Subcutaneous abdominal adipose tissue (tissue), 5 donors: ENCODE measurements at regions not wholly inside any gene's neighbourhood (a gene's known extent, or its start where the extent isn't known, plus 50 kb on each side); places are given as distances from the start of the nearest gene placed in this dataset.

Experiments
- H3K27ac ChIP-seq: one replicate; pipeline ENCODE4 v1.7.0; 2013; ENCODE audit warnings: low read depth, mild to moderate bottlenecking, inconsistent platforms, low read length, moderate library complexity
- H3K27me3 ChIP-seq, 5 donors: one replicate each; pipeline ENCODE4 v1.7.0; 2013; ENCODE audit warnings: low read length in 5 of 5, inconsistent platforms in 1 of 5; ENCODE audit not compliant: control insufficient read depth in 5 of 5, insufficient read depth in 4 of 5
- H3K36me3 ChIP-seq, 5 donors: one replicate each; pipeline ENCODE4 v1.7.0; 2013; ENCODE audit warnings: low read length in 5 of 5; ENCODE audit not compliant: control insufficient read depth in 5 of 5, insufficient read depth in 5 of 5
- H3K4me1 ChIP-seq, 5 donors: one replicate each; pipeline ENCODE4 v1.7.0; 2013; ENCODE audit warnings: low read length in 5 of 5, mild to moderate bottlenecking in 3 of 5, moderate library complexity in 1 of 5; ENCODE audit not compliant: control insufficient read depth in 5 of 5, insufficient read depth in 5 of 5
- H3K4me3 ChIP-seq, 5 donors: one replicate each; pipeline ENCODE4 v1.7.0; 2013; ENCODE audit warnings: low read length in 5 of 5, low read depth in 1 of 5
- H3K9ac ChIP-seq, 5 donors: one replicate each; pipeline ENCODE4 v1.7.0; 2013; ENCODE audit warnings: low read length in 5 of 5, mild to moderate bottlenecking in 4 of 5, moderate library complexity in 3 of 5
- H3K9me3 ChIP-seq, 5 donors: one replicate each; pipeline ENCODE4 v1.7.0; 2013; ENCODE audit warnings: low read length in 5 of 5; ENCODE audit not compliant: control insufficient read depth in 5 of 5
- donor health status: healthy.
- donor health status: healthy.
- donor health status: healthy.
- donor health status: healthy.
- donor health status: healthy.

GRCh38 chr12:34526946-34527345 lies 504.6 kb downstream of the ALG10 start:
- Histone ChIP-seq H3K4me1 (no peaks in the 10 kb centered on the region), H3K27me3 (no peaks in the 10 kb centered on the region), H3K9ac (no peak overlapping the region), H3K27ac (no peak overlapping the region), H3K4me3 (no peak overlapping the region), H3K36me3 (no peaks in the 10 kb centered on the region), H3K9me3 (peaks cover 14 to 46% (median 31%) of the 10 kb centered on the region in 5 donors)

GRCh38 chr12:34547276-34547675 lies 525.0 kb downstream of the ALG10 start:
- Histone ChIP-seq H3K9me3 (peaks cover 14 to 65% (median 51%) of the 10 kb centered on the region in 5 donors), H3K9ac (no peak overlapping the region)

GRCh38 chr12:34591966-34592365 lies 569.7 kb downstream of the ALG10 start:
- no peak overlapping the region for H3K27ac ChIP-seq
- no peaks in the 10 kb centered on the region for H3K27me3 ChIP-seq
- peaks cover 17 to 96% (median 88%) of the 10 kb centered on the region in 5 donors for H3K9me3 ChIP-seq
- H3K9ac ChIP-seq, result no peak overlapping the region
- H3K36me3 ChIP-seq, result no peaks in the 10 kb centered on the region
- H3K4me1 ChIP-seq, result no peaks in the 10 kb centered on the region
- peak overlapping the region in 2 of 5 donors; percentile 11 to 28 for H3K4me3 ChIP-seq

More at GRCh38 chr12:34547276-34547675, 525.0 kb downstream of the ALG10 start:
- H3K27me3 ChIP-seq, result no peaks in the 10 kb centered on the region
- H3K4me3 ChIP-seq, result no peak overlapping the region
- no peak overlapping the region for H3K27ac ChIP-seq
- no peaks in the 10 kb centered on the region for H3K36me3 ChIP-seq
- H3K4me1 ChIP-seq, result no peaks in the 10 kb centered on the region

- Histone ChIP-seq H3K4me1 (peaks cover 0 to 1% (median 0%) of the 10 kb centered on the region in 5 donors), H3K27me3 (no peaks in the 10 kb centered on the region), H3K36me3 (no peaks in the 10 kb centered on the region), H3K9me3 (peaks cover 19 to 98% (median 92%) of the 10 kb centered on the region in 5 donors), H3K4me3 (peak overlapping the region in 3 of 5 donors; percentile 36 to 55 (median 42)), H3K9ac (no peak overlapping the region), H3K27ac (no peak overlapping the region)
Observed at GRCh38 chr12:34595749-34596733, 573.7 kb downstream of the ALG10 start.

- Histone ChIP-seq H3K27me3 (no peaks in the 10 kb centered on the region), H3K9ac (no peak overlapping the region), H3K36me3 (no peaks in the 10 kb centered on the region), H3K27ac (no peak overlapping the region), H3K4me1 (peaks cover 0 to 1% (median 0%) of the 10 kb centered on the region in 5 donors), H3K9me3 (peaks cover 10 to 100% (median 93%) of the 10 kb centered on the region in 5 donors), H3K4me3 (peak overlapping the region in 2 of 5 donors; percentile 11 to 42)
Observed at GRCh38 chr12:34597548-34598351, 575.5 kb downstream of the ALG10 start.

- Histone ChIP-seq H3K9ac (no peak overlapping the region), H3K4me3 (peak overlapping the region in 2 of 5 donors; percentile 32 to 42), H3K36me3 (no peaks in the 10 kb centered on the region), H3K9me3 (peaks cover 7 to 100% (median 93%) of the 10 kb centered on the region in 5 donors), H3K4me1 (peaks cover 0 to 1% (median 0%) of the 10 kb centered on the region in 5 donors), H3K27ac (no peak overlapping the region), H3K27me3 (no peaks in the 10 kb centered on the region)
Observed at GRCh38 chr12:34598352-34598827, 576.1 kb downstream of the ALG10 start.

- H3K27ac ChIP-seq, result no peak overlapping the region
- H3K9me3 ChIP-seq, result peaks cover 7 to 100% (median 93%) of the 10 kb centered on the region in 5 donors
- H3K36me3 ChIP-seq, result no peaks in the 10 kb centered on the region
- H3K9ac ChIP-seq, result no peak overlapping the region
- peak overlapping the region in 1 of 5 donors; percentile 32 for H3K4me3 ChIP-seq
- no peaks in the 10 kb centered on the region for H3K27me3 ChIP-seq
- H3K4me1 ChIP-seq, result peaks cover 0 to 1% (median 0%) of the 10 kb centered on the region in 5 donors
Observed at GRCh38 chr12:34598851-34599529, 576.7 kb downstream of the ALG10 start.

GRCh38 chr12:34599530-34600513 lies 577.5 kb downstream of the ALG10 start:
- Histone ChIP-seq H3K9ac (no peak overlapping the region), H3K4me1 (peaks cover 0 to 1% (median 0%) of the 10 kb centered on the region in 5 donors), H3K9me3 (peaks cover 6 to 100% (median 95%) of the 10 kb centered on the region in 5 donors), H3K4me3 (peak overlapping the region in 2 of 5 donors; percentile 3 to 32), H3K27me3 (no peaks in the 10 kb centered on the region), H3K36me3 (no peaks in the 10 kb centered on the region), H3K27ac (no peak overlapping the region)
